MCF 10A (cell line): ENCODE measurements at regions not wholly inside any gene's neighbourhood (a gene's known extent, or its start where the extent isn't known, plus 50 kb on each side); places are given as distances from the start of the nearest gene placed in this dataset.

Source experiments
- BruUV-seq: library from RNA; stranded (reverse); fragments of 400-500 nt; replicated peaks from 2 replicates; lab custom pipeline; 2021; lab: Mats Ljungman, UMichigan
- CTCF ChIA-PET: fragments of 300-600 bp; sonication (Branson Sonifier 250); formaldehyde crosslinking; extraction: SDS; loops from one replicate; lab custom pipeline; 2021; ENCODE audit warnings: antibody characterized with exemption, inconsistent platforms; lab: Yijun Ruan, JAX
- POLR2A ChIA-PET: fragments of 300-600, 350-650 bp; sonication (Branson Sonifier 250); formaldehyde crosslinking; extraction: SDS; loops from one replicate; lab custom pipeline; 2020; ENCODE audit warnings: antibody characterized with exemption, inconsistent platforms; lab: Yijun Ruan, JAX
- DNase-seq: peaks from one replicate; pipeline ENCODE4 v3.0.0-alpha.2; 2018; ENCODE audit not compliant: unreplicated experiment
- H3K27ac Mint-ChIP-seq: one replicate; pipeline ENCODE4 v1.8.0; 2022; ENCODE audit warnings: mild to moderate bottlenecking, low read depth, mixed read lengths; ENCODE audit not compliant: unreplicated experiment
- H3K27me3 Mint-ChIP-seq: one replicate; pipeline ENCODE4 v1.8.0; 2022; ENCODE audit warnings: mixed read lengths; ENCODE audit not compliant: insufficient read depth, unreplicated experiment
- H3K36me3 Mint-ChIP-seq: one replicate; pipeline ENCODE4 v1.8.0; 2022; ENCODE audit warnings: mild to moderate bottlenecking, moderate library complexity, mixed read lengths; ENCODE audit not compliant: insufficient read depth, unreplicated experiment
- H3K4me1 Mint-ChIP-seq: one replicate; pipeline ENCODE4 v1.8.0; 2022; ENCODE audit warnings: mixed read lengths; ENCODE audit not compliant: insufficient read depth, unreplicated experiment
- H3K4me3 Mint-ChIP-seq: one replicate; pipeline ENCODE4 v1.8.0; 2022; ENCODE audit warnings: mild to moderate bottlenecking, moderate library complexity, mixed read lengths; ENCODE audit not compliant: unreplicated experiment
- H3K9me3 Mint-ChIP-seq: one replicate; pipeline ENCODE4 v1.8.0; 2022; ENCODE audit warnings: mixed read lengths; ENCODE audit not compliant: unreplicated experiment
- CTCF ChIP-seq: fragments of 200-600 bp; IDR thresholded peaks from one replicate; pipeline ENCODE4 v1.8.0; 2022; ENCODE audit warnings: antibody characterized with exemption, mild to moderate bottlenecking; ENCODE audit not compliant: unreplicated experiment
- intact Hi-C: fragments of 100-400 bp; cut with micrococcal nuclease; formaldehyde crosslinking; loops from 2 replicates; pipeline ENCODE4 v1.14.1; 2022

- intact Hi-C loops, result no loop called here
- no TSS peak for BruUV-seq
- peaks cover 41% of the 10 kb centered on the region for H3K27me3 Mint-ChIP-seq
- no peaks in the 10 kb centered on the region for H3K36me3 Mint-ChIP-seq
- CTCF ChIA-PET, result interaction anchor here (0.6 kb wide), 1 partner anchor 1824 kb away, joined by 3 read pairs; no protein-coding TSS in a partner anchor
- H3K27ac Mint-ChIP-seq, result no peak overlapping the region
- no peaks in the 10 kb centered on the region for H3K9me3 Mint-ChIP-seq
- no peak overlapping the region for H3K4me3 Mint-ChIP-seq
- H3K4me1 Mint-ChIP-seq, result no peaks in the 10 kb centered on the region
- no peak for DNase-seq
- POLR2A ChIA-PET, result no interaction called here
- no peak for TF ChIP-seq CTCF
Observed at GRCh38 chr1:22340873-22341272, 110.8 kb upstream of the ZBTB40 start.

GRCh38 chr1:22341791-22342605, 109.7 kb upstream of the ZBTB40 start:
- Mint-ChIP-seq H3K27me3 (peaks cover 53% of the 10 kb centered on the region), H3K4me3 (no peak overlapping the region), H3K9me3 (no peaks in the 10 kb centered on the region), H3K27ac (no peak overlapping the region), H3K36me3 (no peaks in the 10 kb centered on the region), H3K4me1 (no peaks in the 10 kb centered on the region)
- no TSS peak for BruUV-seq
- DNase-seq, result no peak
- POLR2A ChIA-PET, result no interaction called here
- no peak for TF ChIP-seq CTCF
- intact Hi-C loops, result no loop called here
- CTCF ChIA-PET, result no interaction called here

GRCh38 chr1:22342734-22343191, 108.9 kb upstream of the ZBTB40 start:
- ChIA-PET CTCF (no interaction called here), POLR2A (no interaction called here)
- Mint-ChIP-seq H3K4me1 (no peaks in the 10 kb centered on the region), H3K27me3 (peaks cover 60% of the 10 kb centered on the region), H3K4me3 (no peak overlapping the region), H3K9me3 (no peaks in the 10 kb centered on the region), H3K36me3 (no peaks in the 10 kb centered on the region), H3K27ac (no peak overlapping the region)
- BruUV-seq, result no TSS peak
- intact Hi-C loops, result no loop called here
- TF ChIP-seq CTCF, result no peak
- DNase-seq, result no peak

GRCh38 chr1:22343456-22344328, 108.0 kb upstream of the ZBTB40 start:
- peaks cover 70% of the 10 kb centered on the region for H3K27me3 Mint-ChIP-seq

More at GRCh38 chr1:22343456-22344328, 108.0 kb upstream of the ZBTB40 start:
- no peak for TF ChIP-seq CTCF
- no peak overlapping the region for H3K4me3 Mint-ChIP-seq
- no peak for DNase-seq
- no TSS peak for BruUV-seq
- intact Hi-C loops, result no loop called here
- H3K27ac Mint-ChIP-seq, result no peak overlapping the region
- H3K4me1 Mint-ChIP-seq, result no peaks in the 10 kb centered on the region
- H3K36me3 Mint-ChIP-seq, result no peaks in the 10 kb centered on the region
- CTCF ChIA-PET, result no interaction called here
- POLR2A ChIA-PET, result no interaction called here
- H3K9me3 Mint-ChIP-seq, result no peaks in the 10 kb centered on the region
